Stimulated activated naive CD8-positive, alpha-beta T cell treated with anti-CD3 and anti-CD28 coated beads, Interleukin-15, Interleukin-2, amounts not matched to agents 100 ng/mL and 50 ng/mL, for 24 hours (primary cell): ENCODE measurements at regions not wholly inside any gene's neighbourhood (a gene's known extent, or its start where the extent isn't known, plus 50 kb on each side); places are given as distances from the start of the nearest gene placed in this dataset.
"Not testable (repeated sequence)": the region's sequence is repeated elsewhere in the genome, so short reads cannot be mapped to it uniquely, and the experiment has no call there.

ENCODE experiments used
- H3K27ac Mint-ChIP-seq: one replicate; pipeline ENCODE4 v1.8.0; 2021; ENCODE audit warnings: mild to moderate bottlenecking, mixed read lengths
- H3K27me3 Mint-ChIP-seq: one replicate; pipeline ENCODE4 v1.8.0; 2021; ENCODE audit warnings: mixed read lengths
- H3K36me3 Mint-ChIP-seq: one replicate; pipeline ENCODE4 v1.8.0; 2021; ENCODE audit warnings: low read depth, mixed read lengths
- H3K4me1 Mint-ChIP-seq: one replicate; pipeline ENCODE4 v1.8.0; 2021; ENCODE audit warnings: low read depth, mixed read lengths
- H3K4me3 Mint-ChIP-seq: one replicate; pipeline ENCODE4 v1.8.0; 2021; ENCODE audit warnings: mild to moderate bottlenecking, mixed read lengths
- H3K9me3 Mint-ChIP-seq: one replicate; pipeline ENCODE4 v1.8.0; 2021; ENCODE audit warnings: mixed read lengths

GRCh38 chr21:9774347-9774746 lies 747.0 kb upstream of the TPTE start:
- H3K36me3 Mint-ChIP-seq, result no peaks in the 10 kb centered on the region
- no peak overlapping the region for H3K27ac Mint-ChIP-seq
- H3K4me3 Mint-ChIP-seq, result no peak overlapping the region
- H3K27me3 Mint-ChIP-seq, result no peaks in the 10 kb centered on the region
- no peaks in the 10 kb centered on the region for H3K4me1 Mint-ChIP-seq
- peaks cover 31% of the 10 kb centered on the region for H3K9me3 Mint-ChIP-seq

GRCh38 chr21:9774901-9775593 lies 746.3 kb upstream of the TPTE start:
- H3K36me3 Mint-ChIP-seq, H3K4me3 Mint-ChIP-seq, H3K4me1 Mint-ChIP-seq, H3K27me3 Mint-ChIP-seq, H3K27ac Mint-ChIP-seq: not testable (repeated sequence)
- H3K9me3 Mint-ChIP-seq, result peaks cover 31% of the 10 kb centered on the region

GRCh38 chr21:9775877-9776276 lies 745.5 kb upstream of the TPTE start:
- not testable (repeated sequence) for H3K27ac Mint-ChIP-seq, H3K4me1 Mint-ChIP-seq, H3K4me3 Mint-ChIP-seq, H3K36me3 Mint-ChIP-seq, H3K27me3 Mint-ChIP-seq
- H3K9me3 Mint-ChIP-seq, result peaks cover 38% of the 10 kb centered on the region

- not testable (repeated sequence) for H3K4me1 Mint-ChIP-seq, H3K27me3 Mint-ChIP-seq, H3K27ac Mint-ChIP-seq, H3K36me3 Mint-ChIP-seq, H3K4me3 Mint-ChIP-seq
- peaks cover 40% of the 10 kb centered on the region for H3K9me3 Mint-ChIP-seq
These were observed 744.9 kb upstream of the TPTE start for GRCh38 chr21:9776286-9777020.

- H3K4me3 Mint-ChIP-seq, H3K36me3 Mint-ChIP-seq, H3K27me3 Mint-ChIP-seq, H3K4me1 Mint-ChIP-seq, H3K27ac Mint-ChIP-seq: not testable (repeated sequence)
- peaks cover 51% of the 10 kb centered on the region for H3K9me3 Mint-ChIP-seq
These were observed 742.8 kb upstream of the TPTE start for GRCh38 chr21:9778541-9778940.

- Mint-ChIP-seq H3K27me3 (no peaks in the 10 kb centered on the region), H3K4me3 (no peak overlapping the region), H3K4me1 (no peaks in the 10 kb centered on the region), H3K27ac (no peak overlapping the region), H3K9me3 (peaks cover 52% of the 10 kb centered on the region), H3K36me3 (no peaks in the 10 kb centered on the region)
These were observed 740.9 kb upstream of the TPTE start for GRCh38 chr21:9780441-9780937.

- H3K4me1 Mint-ChIP-seq, H3K27ac Mint-ChIP-seq, H3K27me3 Mint-ChIP-seq, H3K4me3 Mint-ChIP-seq, H3K36me3 Mint-ChIP-seq: not testable (repeated sequence)
- peaks cover 46% of the 10 kb centered on the region for H3K9me3 Mint-ChIP-seq
These were observed 737.8 kb upstream of the TPTE start for GRCh38 chr21:9783587-9783986.

GRCh38 chr21:9784201-9784600 lies 737.2 kb upstream of the TPTE start:
- H3K36me3 Mint-ChIP-seq, H3K4me3 Mint-ChIP-seq, H3K27ac Mint-ChIP-seq, H3K4me1 Mint-ChIP-seq, H3K27me3 Mint-ChIP-seq: not testable (repeated sequence)
- peaks cover 50% of the 10 kb centered on the region for H3K9me3 Mint-ChIP-seq

GRCh38 chr21:9786092-9786491 lies 735.3 kb upstream of the TPTE start:
- H3K4me1 Mint-ChIP-seq, H3K27me3 Mint-ChIP-seq, H3K36me3 Mint-ChIP-seq, H3K4me3 Mint-ChIP-seq, H3K27ac Mint-ChIP-seq: not testable (repeated sequence)
- peaks cover 42% of the 10 kb centered on the region for H3K9me3 Mint-ChIP-seq

- H3K4me3 Mint-ChIP-seq, H3K36me3 Mint-ChIP-seq, H3K4me1 Mint-ChIP-seq, H3K27me3 Mint-ChIP-seq, H3K27ac Mint-ChIP-seq: not testable (repeated sequence)
- peaks cover 42% of the 10 kb centered on the region for H3K9me3 Mint-ChIP-seq
These were observed 733.1 kb upstream of the TPTE start for GRCh38 chr21:9788281-9788680.

GRCh38 chr21:9790354-9790753 lies 731.0 kb upstream of the TPTE start:
- not testable (repeated sequence) for H3K27me3 Mint-ChIP-seq, H3K4me3 Mint-ChIP-seq, H3K4me1 Mint-ChIP-seq, H3K36me3 Mint-ChIP-seq, H3K27ac Mint-ChIP-seq
- peaks cover 33% of the 10 kb centered on the region for H3K9me3 Mint-ChIP-seq

- not testable (repeated sequence) for H3K4me3 Mint-ChIP-seq, H3K27me3 Mint-ChIP-seq, H3K36me3 Mint-ChIP-seq, H3K27ac Mint-ChIP-seq, H3K4me1 Mint-ChIP-seq
- H3K9me3 Mint-ChIP-seq, result peaks cover 36% of the 10 kb centered on the region
These were observed 729.9 kb upstream of the TPTE start for GRCh38 chr21:9791453-9791852.

- not testable (repeated sequence) for H3K36me3 Mint-ChIP-seq, H3K4me1 Mint-ChIP-seq, H3K27me3 Mint-ChIP-seq, H3K27ac Mint-ChIP-seq, H3K4me3 Mint-ChIP-seq
- peaks cover 17% of the 10 kb centered on the region for H3K9me3 Mint-ChIP-seq
These were observed 726.1 kb upstream of the TPTE start for GRCh38 chr21:9795291-9795690.

- H3K4me3 Mint-ChIP-seq, H3K27me3 Mint-ChIP-seq, H3K4me1 Mint-ChIP-seq, H3K36me3 Mint-ChIP-seq, H3K27ac Mint-ChIP-seq: not testable (repeated sequence)
- H3K9me3 Mint-ChIP-seq, result peaks cover 16% of the 10 kb centered on the region
These were observed 725.1 kb upstream of the TPTE start for GRCh38 chr21:9796293-9796692.

- not testable (repeated sequence) for H3K4me1 Mint-ChIP-seq, H3K27me3 Mint-ChIP-seq, H3K27ac Mint-ChIP-seq, H3K4me3 Mint-ChIP-seq, H3K36me3 Mint-ChIP-seq, H3K9me3 Mint-ChIP-seq
These were observed 713.7 kb upstream of the TPTE start for GRCh38 chr21:9807675-9808074.
